Astrocyte of the spinal cord (primary cell): ENCODE measurements at regions not wholly inside any gene's neighbourhood (a gene's known extent, or its start where the extent isn't known, plus 50 kb on each side); places are given as distances from the start of the nearest gene placed in this dataset.

ENCODE experiments used
- DNase-seq: peaks from one replicate; pipeline ENCODE4 v3.0.0; 2011; ENCODE audit warnings: low read depth, low spot score
- H3K4me3 ChIP-seq: 2 replicates; pipeline ENCODE4 v1.5.1; 2011; ENCODE audit warnings: low read depth, mild to moderate bottlenecking, low read length, moderate library complexity
- CTCF ChIP-seq: IDR thresholded peaks from 2 replicates; pipeline ENCODE4 v1.5.1; 2012; ENCODE audit warnings: low read depth, mild to moderate bottlenecking, low read length, inconsistent platforms
- in situ Hi-C: cut with HindIII; loops from 2 replicates; pipeline ENCODE4 v1.10.0; 2017; ENCODE audit warnings: low sequenced_read_pairs

DNA sequence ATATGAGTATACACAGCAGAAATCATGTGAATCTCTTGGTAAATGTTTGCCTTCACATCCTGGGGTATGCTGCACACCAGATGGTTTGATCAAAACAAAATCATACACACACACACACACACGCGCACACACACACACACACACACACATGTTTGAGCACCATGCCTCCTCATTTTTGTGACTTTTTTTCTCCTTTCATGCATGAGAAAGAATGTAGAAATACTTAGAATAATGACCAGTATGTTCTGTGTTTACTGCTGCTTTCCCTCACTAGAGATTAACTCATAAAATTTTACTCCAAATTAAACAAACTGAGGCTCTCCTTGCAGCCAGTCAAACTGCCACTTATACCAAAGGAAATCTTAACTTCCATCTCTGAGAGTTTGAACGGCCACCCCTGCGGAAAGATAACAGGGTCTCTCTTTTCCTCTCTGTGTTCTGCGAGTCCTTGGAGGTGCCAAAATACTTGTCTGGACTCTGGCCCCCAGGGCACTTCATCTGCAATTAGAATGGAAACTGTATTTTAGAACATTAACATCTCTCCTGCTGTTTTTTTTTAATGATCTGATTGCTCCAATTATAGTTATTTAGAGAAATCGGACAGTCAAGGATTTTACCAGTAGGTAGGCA lies 320.8 kb upstream of the NFE2L3 start:
- in situ Hi-C loops, result no loop called here
- TF ChIP-seq CTCF, result no peak
- H3K4me3 ChIP-seq, result no peak overlapping the region
- no peak for DNase-seq

- DNase-seq, result peak; percentile 19
- in situ Hi-C loops, result no loop called here
- no peak overlapping the region for H3K4me3 ChIP-seq
- no peak for TF ChIP-seq CTCF
Measured at GRCh38 chr7:25831831-25832411, 320.1 kb upstream of the NFE2L3 start.

GRCh38 chr7:25832456-25832855 lies 319.5 kb upstream of the NFE2L3 start:
- H3K4me3 ChIP-seq, result no peak overlapping the region
- DNase-seq, result no peak
- in situ Hi-C loops, result no loop called here
- TF ChIP-seq CTCF, result no peak

- no peak overlapping the region for H3K4me3 ChIP-seq
- TF ChIP-seq CTCF, result no peak
- no peak for DNase-seq
- in situ Hi-C loops, result no loop called here
Measured at GRCh38 chr7:25832929-25833328, 319.1 kb upstream of the NFE2L3 start.

DNA sequence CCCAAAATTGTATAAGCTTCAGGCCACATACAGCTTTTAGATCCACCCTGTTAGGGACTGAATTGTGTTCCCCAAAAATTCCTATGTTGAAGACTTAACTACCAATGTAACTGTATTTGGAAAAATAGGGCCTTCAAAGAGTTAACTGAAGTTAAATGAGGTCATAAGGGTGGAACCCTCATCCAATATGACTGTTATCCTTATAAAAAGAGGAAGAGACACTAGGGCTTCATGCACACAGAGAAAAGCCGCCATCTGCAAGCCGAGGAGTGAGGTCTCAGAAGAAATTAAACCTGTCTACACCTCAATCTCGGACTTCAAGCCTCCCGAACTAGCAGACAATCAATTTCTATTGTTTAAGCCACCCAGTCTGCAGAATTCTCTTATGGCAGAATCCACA lies 317.9 kb upstream of the NFE2L3 start:
- no peak for DNase-seq
- in situ Hi-C loops, result no loop called here
- no peak for TF ChIP-seq CTCF
- no peak overlapping the region for H3K4me3 ChIP-seq

GRCh38 chr7:25835197-25835596 lies 316.8 kb upstream of the NFE2L3 start:
- DNase-seq, result peak; percentile 63
- in situ Hi-C loops, result no loop called here
- no peak overlapping the region for H3K4me3 ChIP-seq
- no peak for TF ChIP-seq CTCF
